Esophagus muscularis mucosa (tissue), 4 donors: ENCODE measurements at regions not wholly inside any gene's neighbourhood (a gene's known extent, or its start where the extent isn't known, plus 50 kb on each side); places are given as distances from the start of the nearest gene placed in this dataset.

Source experiments
- EP300 ChIP-seq: sonication (generic); formaldehyde crosslinking; IDR thresholded peaks from one replicate; pipeline ENCODE4 v1.6.1; 2017; ENCODE audit warnings: antibody characterized with exemption
- POLR2AphosphoS5 ChIP-seq, 2 donors: sonication (generic); formaldehyde crosslinking; IDR thresholded peaks; one replicate each; pipeline ENCODE4 v1.6.1; 2017; ENCODE audit warnings: antibody characterized with exemption in 2 of 2
- TF ChIP-seq, protein P1 (sequence below), 3 experiments: fragments of 200-600 bp in 2 of 3; fragments of 450-650 bp in 1 of 3; sonication (generic) in 2 of 3; IDR thresholded peaks; one replicate each; pipeline ENCODE4 v1.5.1; 2017 to 2019; ENCODE audit warnings: antibody characterized with exemption in 3 of 3, mild to moderate bottlenecking in 2 of 3, moderate library complexity in 1 of 3

GRCh38 chr21:16563116-16563515 is 833.3 kb downstream of the USP25 start:
- TF ChIP-seq, protein P1, sequence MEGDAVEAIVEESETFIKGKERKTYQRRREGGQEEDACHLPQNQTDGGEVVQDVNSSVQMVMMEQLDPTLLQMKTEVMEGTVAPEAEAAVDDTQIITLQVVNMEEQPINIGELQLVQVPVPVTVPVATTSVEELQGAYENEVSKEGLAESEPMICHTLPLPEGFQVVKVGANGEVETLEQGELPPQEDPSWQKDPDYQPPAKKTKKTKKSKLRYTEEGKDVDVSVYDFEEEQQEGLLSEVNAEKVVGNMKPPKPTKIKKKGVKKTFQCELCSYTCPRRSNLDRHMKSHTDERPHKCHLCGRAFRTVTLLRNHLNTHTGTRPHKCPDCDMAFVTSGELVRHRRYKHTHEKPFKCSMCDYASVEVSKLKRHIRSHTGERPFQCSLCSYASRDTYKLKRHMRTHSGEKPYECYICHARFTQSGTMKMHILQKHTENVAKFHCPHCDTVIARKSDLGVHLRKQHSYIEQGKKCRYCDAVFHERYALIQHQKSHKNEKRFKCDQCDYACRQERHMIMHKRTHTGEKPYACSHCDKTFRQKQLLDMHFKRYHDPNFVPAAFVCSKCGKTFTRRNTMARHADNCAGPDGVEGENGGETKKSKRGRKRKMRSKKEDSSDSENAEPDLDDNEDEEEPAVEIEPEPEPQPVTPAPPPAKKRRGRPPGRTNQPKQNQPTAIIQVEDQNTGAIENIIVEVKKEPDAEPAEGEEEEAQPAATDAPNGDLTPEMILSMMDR (IDR thresholded peaks at IDR 0.05) = no peak
- TF ChIP-seq POLR2AphosphoS5 (IDR thresholded peaks at IDR 0.05) (no peak), EP300 (no peak)
